Activated CD8-positive, alpha-beta memory T cell treated with anti-CD3 and anti-CD28 coated beads, Interleukin-2, amount 50 U/mL, for 1 hour (primary cell): ENCODE measurements at regions not wholly inside any gene's neighbourhood (a gene's known extent, or its start where the extent isn't known, plus 50 kb on each side); places are given as distances from the start of the nearest gene placed in this dataset.
"Not testable (repeated sequence)": the region's sequence is repeated elsewhere in the genome, so short reads cannot be mapped to it uniquely, and the experiment has no call there.

Source experiments
- DNase-seq: peaks from one replicate; pipeline ENCODE4 v3.0.0-alpha.2; 2020; ENCODE audit errors: extremely low read depth

GRCh38 chr7:66503551-66504031, 125.1 kb upstream of the KCTD7 start:
- DNase-seq: no peak

- no peak for DNase-seq
Measured at GRCh38 chr7:66504131-66504530, 124.5 kb upstream of the KCTD7 start.

GRCh38 chr7:66505009-66505408, 123.7 kb upstream of the KCTD7 start:
- DNase-seq: no peak

GRCh38 chr7:66505531-66506451, 122.9 kb upstream of the KCTD7 start:
- DNase-seq: no peak

- DNase-seq: not testable (repeated sequence)
Measured at GRCh38 chr7:66506703-66507102, 122.0 kb upstream of the KCTD7 start.

- DNase-seq: no peak
Measured at GRCh38 chr7:66507764-66508296, 120.9 kb upstream of the KCTD7 start.

GRCh38 chr7:66508431-66508830, 120.2 kb upstream of the KCTD7 start:
- DNase-seq: no peak

- DNase-seq: no peak
Measured at GRCh38 chr7:66514050-66514449, 114.6 kb upstream of the KCTD7 start.

- DNase-seq: no peak
Measured at GRCh38 chr7:66517212-66517909, 111.3 kb upstream of the KCTD7 start.

- no peak for DNase-seq
Measured at GRCh38 chr7:66518151-66518691, 110.5 kb upstream of the KCTD7 start.

GRCh38 chr7:66521675-66522074, 107.0 kb upstream of the KCTD7 start:
- no peak for DNase-seq

- no peak for DNase-seq
Measured at GRCh38 chr7:66522518-66522917, 106.2 kb upstream of the KCTD7 start.

- no peak for DNase-seq
Measured at GRCh38 chr7:66523409-66523808, 105.3 kb upstream of the KCTD7 start.

- no peak for DNase-seq
Measured at GRCh38 chr7:66524738-66525137, 103.9 kb upstream of the KCTD7 start.

GRCh38 chr7:66526782-66527181, 101.9 kb upstream of the KCTD7 start:
- not testable (repeated sequence) for DNase-seq

- no peak for DNase-seq
Measured at GRCh38 chr7:66528652-66529051, 100.0 kb upstream of the KCTD7 start.

GRCh38 chr7:66529883-66530610, 98.6 kb upstream of the KCTD7 start:
- no peak for DNase-seq

GRCh38 chr7:66535414-66536329, 93.0 kb upstream of the KCTD7 start:
- no peak for DNase-seq

GRCh38 chr7:66537380-66537779, 91.3 kb upstream of the KCTD7 start:
- DNase-seq: no peak

- DNase-seq: no peak
Measured at GRCh38 chr7:66537876-66538275, 90.8 kb upstream of the KCTD7 start.

- no peak for DNase-seq
Measured at GRCh38 chr7:66539264-66539623, 89.4 kb upstream of the KCTD7 start.
